Keratinocyte (primary cell): ENCODE measurements at regions not wholly inside any gene's neighbourhood (a gene's known extent, or its start where the extent isn't known, plus 50 kb on each side); places are given as distances from the start of the nearest gene placed in this dataset.

Experiments used
- CTCF ChIP-seq, 3 experiments: IDR thresholded peaks in 1 of 3; conservative IDR thresholded peaks in 1 of 3; optimal IDR thresholded peaks in 1 of 3; 2 replicates in 2 of 3; 3 replicates in 1 of 3; pipeline versions ENCODE3 to v1.5.1; 2011; ENCODE audit warnings: low read length in 3 of 3, mild to moderate bottlenecking in 3 of 3, moderate library complexity in 2 of 3, control low read depth in 1 of 3, inconsistent platforms in 1 of 3; ENCODE audit not compliant: insufficient read depth in 2 of 3; ENCODE audit errors: extremely low read depth in 1 of 3
- EZH2 ChIP-seq: IDR thresholded peaks from one replicate; pipeline ENCODE4 v1.6.1; 2012; ENCODE audit warnings: inconsistent platforms, mild to moderate bottlenecking, low read length, moderate library complexity

DNA sequence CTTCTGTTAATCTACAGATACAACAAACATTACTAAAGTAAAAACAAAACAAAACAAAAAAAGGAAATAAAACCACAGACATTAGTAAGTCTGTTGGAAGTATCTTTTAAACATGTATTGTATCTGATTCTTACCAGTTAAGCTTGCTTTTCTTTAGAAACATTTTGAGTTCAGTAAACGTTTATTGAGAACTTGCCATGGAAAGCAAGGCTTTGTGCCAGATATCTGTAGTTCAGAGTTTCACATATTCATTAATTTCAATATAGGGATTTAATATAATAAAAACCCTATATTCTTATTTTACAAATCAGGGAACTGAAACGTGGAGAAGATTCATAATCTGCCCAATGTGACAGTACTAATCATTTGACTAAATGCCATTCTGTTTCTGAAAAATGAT lies 1101.0 kb upstream of the GYPC start:
- TF ChIP-seq CTCF (optimal IDR thresholded peaks at IDR 0.05 in 1 of 3, IDR thresholded peaks at IDR 0.05 in 1 of 3, conservative IDR thresholded peaks at IDR 0.05 in 1 of 3; ENCODE audit: extremely low read depth in 1 of 3, insufficient read depth in 2 of 3, low read length in 3 of 3) = no peak
- no peak for TF ChIP-seq EZH2
